ENCODE measurements at regions not wholly inside any gene's neighbourhood (a gene's known extent, or its start where the extent isn't known, plus 50 kb on each side); places are given as distances from the start of the nearest gene placed in this dataset.

DNA sequence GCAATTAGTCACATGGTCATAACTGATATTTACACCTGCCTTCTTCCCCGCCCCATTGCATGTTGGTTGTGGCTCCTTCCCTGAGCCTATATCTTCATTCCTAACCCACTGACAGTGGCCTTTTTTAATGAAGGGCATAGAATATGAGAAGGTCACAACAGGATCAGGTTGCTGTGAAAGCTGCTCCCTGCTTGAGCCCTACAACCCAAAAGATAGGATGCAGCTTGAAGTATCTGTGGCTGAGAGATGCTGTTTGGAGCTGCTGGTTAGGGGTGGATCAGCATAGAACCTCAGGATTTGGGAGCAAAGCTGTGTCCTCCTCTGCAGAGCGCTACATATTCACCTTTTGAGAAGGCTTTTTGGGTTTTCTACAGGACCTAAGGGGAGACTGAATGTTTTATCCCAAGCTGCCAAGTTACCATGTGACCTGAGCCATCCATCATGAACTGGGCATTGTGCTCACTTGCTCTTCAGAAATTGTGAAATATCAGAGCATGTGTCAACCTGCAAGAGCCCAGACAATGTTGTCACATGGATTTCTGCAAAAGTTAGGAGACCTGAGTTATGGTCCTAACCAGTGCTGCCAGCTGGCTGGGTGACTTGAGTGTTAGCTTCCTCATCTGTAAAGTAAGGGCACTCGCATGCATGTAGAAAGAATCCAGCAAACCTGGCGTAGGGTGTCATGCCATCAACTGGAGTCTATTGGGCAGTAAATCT lies 49.8 kb upstream of the ARL8B start:
- no peak overlapping the region for H3K27ac ChIP-seq (ENCODE audit: low read depth)
- H3K4me2 ChIP-seq: no peak overlapping the region
- H3K27me3 Mint-ChIP-seq (ENCODE audit: insufficient read depth, low read depth, poor library complexity): peaks cover 4% of the 10 kb centered on the region
- no peaks in the 10 kb centered on the region for H3F3A ChIP-seq (replicated peaks; ENCODE audit: low read depth)
- no peaks in the 10 kb centered on the region for H3K27me3 ChIP-seq (ENCODE audit: insufficient read depth)
- no peak overlapping the region for H3K27ac Mint-ChIP-seq
- H3K36me3 Mint-ChIP-seq (ENCODE audit: low read depth): no peaks in the 10 kb centered on the region
- H3K4me1 Mint-ChIP-seq: no peaks in the 10 kb centered on the region
- no peaks in the 10 kb centered on the region for H3K79me2 ChIP-seq (replicated peaks; ENCODE audit: insufficient read depth)
- ATAC-seq (no peak), DNase-seq (ENCODE audit: low spot score) (no peak)
- no peaks in the 10 kb centered on the region for H3K9me2 ChIP-seq (ENCODE audit: insufficient read depth)
- H3K9me3 Mint-ChIP-seq: no peaks in the 10 kb centered on the region
- no peaks in the 10 kb centered on the region for H3K4me1 ChIP-seq (ENCODE audit: insufficient read depth)
- H3K4me3 ChIP-seq: no peak overlapping the region
- no peaks in the 10 kb centered on the region for H3K36me3 ChIP-seq (ENCODE audit: insufficient read depth)
- H3K4me3 Mint-ChIP-seq: no peak overlapping the region
- H2AFZ ChIP-seq: no peak overlapping the region
- TF ChIP-seq ZNF331 (CRISPR knock-in tag; IDR thresholded peaks at IDR 0.05; ENCODE audit: low read depth) (no peak), EZH2 (IDR thresholded peaks at IDR 0.05; ENCODE audit: low read depth, unreplicated experiment) (no peak), NANOG (IDR thresholded peaks at IDR 0.05; ENCODE audit: borderline replicate concordance) (no peak), ZNF114 (CRISPR knock-in tag; IDR thresholded peaks at IDR 0.05) (no peak), EZH2phosphoT487 (IDR thresholded peaks at IDR 0.05; ENCODE audit: unreplicated experiment) (no peak)
- TF ChIP-seq, protein P1, sequence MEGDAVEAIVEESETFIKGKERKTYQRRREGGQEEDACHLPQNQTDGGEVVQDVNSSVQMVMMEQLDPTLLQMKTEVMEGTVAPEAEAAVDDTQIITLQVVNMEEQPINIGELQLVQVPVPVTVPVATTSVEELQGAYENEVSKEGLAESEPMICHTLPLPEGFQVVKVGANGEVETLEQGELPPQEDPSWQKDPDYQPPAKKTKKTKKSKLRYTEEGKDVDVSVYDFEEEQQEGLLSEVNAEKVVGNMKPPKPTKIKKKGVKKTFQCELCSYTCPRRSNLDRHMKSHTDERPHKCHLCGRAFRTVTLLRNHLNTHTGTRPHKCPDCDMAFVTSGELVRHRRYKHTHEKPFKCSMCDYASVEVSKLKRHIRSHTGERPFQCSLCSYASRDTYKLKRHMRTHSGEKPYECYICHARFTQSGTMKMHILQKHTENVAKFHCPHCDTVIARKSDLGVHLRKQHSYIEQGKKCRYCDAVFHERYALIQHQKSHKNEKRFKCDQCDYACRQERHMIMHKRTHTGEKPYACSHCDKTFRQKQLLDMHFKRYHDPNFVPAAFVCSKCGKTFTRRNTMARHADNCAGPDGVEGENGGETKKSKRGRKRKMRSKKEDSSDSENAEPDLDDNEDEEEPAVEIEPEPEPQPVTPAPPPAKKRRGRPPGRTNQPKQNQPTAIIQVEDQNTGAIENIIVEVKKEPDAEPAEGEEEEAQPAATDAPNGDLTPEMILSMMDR (conservative IDR thresholded peaks at IDR 0.05; ENCODE audit: low read depth in 2 of 2): no peak
- no peaks in the 10 kb centered on the region for H4K20me1 ChIP-seq (replicated peaks; ENCODE audit: insufficient read depth)
